PC-3 (cell line): ENCODE measurements at regions not wholly inside any gene's neighbourhood (a gene's known extent, or its start where the extent isn't known, plus 50 kb on each side); places are given as distances from the start of the nearest gene placed in this dataset.

Source experiments
- ATAC-seq: fragments of 200-7000 bp; cut with Tn5 transposase; 2 replicates; pipeline ENCODE4 v1.9.1; 2020; ENCODE audit warnings: mild to moderate bottlenecking, moderate library complexity
- BruUV-seq: library from RNA; stranded (reverse); fragments of 400-500 nt; replicated peaks from 2 replicates; lab custom pipeline; 2021; lab: Mats Ljungman, UMichigan
- CTCF ChIA-PET: fragments of 300-600 bp; sonication (Branson Sonifier 250); formaldehyde crosslinking; loops from one replicate; lab custom pipeline; 2022; ENCODE audit warnings: antibody characterized with exemption; lab: Charles Lee
- POLR2A ChIA-PET: fragments of 300-600 bp; sonication (Branson Sonifier 250); formaldehyde crosslinking; loops from one replicate; lab custom pipeline; 2022; ENCODE audit warnings: antibody characterized with exemption; ENCODE audit not compliant: unreplicated experiment; lab: Charles Lee
- DNase-seq: peaks from one replicate; pipeline ENCODE4 v3.0.0-alpha.2; 2015
- H2AFZ ChIP-seq: fragments of 300-600 bp; sonication (generic); 2 replicates; pipeline ENCODE4 v1.6.0; 2016; ENCODE audit warnings: antibody characterized with exemption, low read length
- H3F3A ChIP-seq: fragments of 300-600 bp; sonication (generic); one replicate; pipeline ENCODE4 v1.6.0; 2017; ENCODE audit warnings: antibody characterized with exemption, low read length, control low read depth, mild to moderate bottlenecking; ENCODE audit not compliant: unreplicated experiment
- H3K27ac ChIP-seq: fragments of 300-600 bp; sonication (generic); 2 replicates; pipeline ENCODE4 v1.5.1; 2016; ENCODE audit warnings: mild to moderate bottlenecking, low read length
- H3K27me3 ChIP-seq: fragments of 300-600 bp; sonication (generic); 2 replicates; pipeline ENCODE4 v1.6.1; 2016; ENCODE audit warnings: low read length, mixed read lengths
- H3K36me3 ChIP-seq: fragments of 300-600 bp; sonication (generic); 2 replicates; pipeline ENCODE4 v1.6.1; 2016; ENCODE audit warnings: low read depth, mixed run types, low read length, mixed read lengths
- H3K4me1 ChIP-seq: fragments of 300-600 bp; sonication (generic); 2 replicates; pipeline ENCODE4 v1.5.1; 2016; ENCODE audit warnings: low read length; ENCODE audit not compliant: insufficient read depth
- H3K4me2 ChIP-seq: fragments of 300-600 bp; sonication (generic); 2 replicates; pipeline ENCODE4 v1.6.0; 2016; ENCODE audit warnings: low read length
- H3K4me3 ChIP-seq: fragments of 300-600 bp; sonication (generic); 2 replicates; pipeline ENCODE4 v1.5.1; 2016; ENCODE audit warnings: mild to moderate bottlenecking, low read length, mixed read lengths
- H3K79me2 ChIP-seq: fragments of 300-600 bp; sonication (generic); 2 replicates; pipeline ENCODE4 v1.6.1; 2017; ENCODE audit warnings: low read length, mixed read lengths
- H3K9ac ChIP-seq: fragments of 300-600 bp; sonication (generic); 2 replicates; pipeline ENCODE4 v1.6.0; 2016; ENCODE audit warnings: mild to moderate bottlenecking, low read length
- H3K9me2 ChIP-seq: fragments of 300-600 bp; sonication (generic); replicated peaks from 2 replicates; pipeline ENCODE4 v1.6.1; 2016; ENCODE audit warnings: mixed run types, low read length, mixed read lengths
- H3K9me3 ChIP-seq: fragments of 300-600 bp; sonication (generic); 2 replicates; pipeline ENCODE4 v1.6.1; 2016; ENCODE audit warnings: low read length, mixed read lengths
- H4K20me1 ChIP-seq: fragments of 300-600 bp; sonication (generic); 2 replicates; pipeline ENCODE4 v1.6.1; 2016; ENCODE audit warnings: low read length, mixed read lengths
- EZH2 ChIP-seq: fragments of 300-600 bp; sonication (generic); IDR thresholded peaks from one replicate; pipeline ENCODE4 v1.6.1; 2017; ENCODE audit warnings: antibody characterized with exemption, mild to moderate bottlenecking, low read length; ENCODE audit not compliant: unreplicated experiment
- EZH2phosphoT487 ChIP-seq: fragments of 300-600 bp; sonication (generic); IDR thresholded peaks from 2 replicates; pipeline ENCODE4 v1.6.1; 2018; ENCODE audit warnings: mild to moderate bottlenecking, antibody characterized with exemption, low read length, borderline replicate concordance
- intact Hi-C: fragments of 100-400 bp; cut with micrococcal nuclease; formaldehyde crosslinking; loops from 2 replicates; pipeline ENCODE4 v1.9.0; 2023
- TF ChIP-seq, protein P1 (sequence below): fragments of 300-600 bp; sonication (generic); conservative IDR thresholded peaks from 2 replicates; pipeline ENCODE4 v1.5.1; 2017; ENCODE audit warnings: antibody characterized with exemption, low read depth, mild to moderate bottlenecking, low read length

DNA sequence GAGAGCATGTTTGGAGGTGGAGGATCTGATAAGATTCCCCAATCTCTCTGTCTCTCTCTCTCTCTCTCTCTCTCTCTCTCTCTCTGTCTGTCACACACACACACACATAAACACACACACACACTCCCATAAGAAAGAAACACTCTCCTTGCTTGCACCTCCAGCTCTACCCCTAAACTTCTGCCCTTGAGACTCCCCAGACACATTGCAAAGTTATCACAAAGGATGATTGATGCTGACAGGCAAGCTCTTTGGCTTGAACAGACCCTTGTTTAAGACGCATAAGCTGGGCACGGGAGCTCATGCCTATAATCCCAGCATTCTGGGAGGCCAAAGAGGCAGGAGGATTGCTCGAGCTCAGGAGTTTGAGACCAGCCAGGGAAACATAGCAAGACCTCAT is 78.2 kb downstream of the NAV1 start:
- no peaks in the 10 kb centered on the region for H3F3A ChIP-seq
- DNase-seq (no peak), ATAC-seq (no peak)
- H3K4me2 ChIP-seq: no peak overlapping the region
- no peak for TF ChIP-seq EZH2
- TF ChIP-seq, protein P1, sequence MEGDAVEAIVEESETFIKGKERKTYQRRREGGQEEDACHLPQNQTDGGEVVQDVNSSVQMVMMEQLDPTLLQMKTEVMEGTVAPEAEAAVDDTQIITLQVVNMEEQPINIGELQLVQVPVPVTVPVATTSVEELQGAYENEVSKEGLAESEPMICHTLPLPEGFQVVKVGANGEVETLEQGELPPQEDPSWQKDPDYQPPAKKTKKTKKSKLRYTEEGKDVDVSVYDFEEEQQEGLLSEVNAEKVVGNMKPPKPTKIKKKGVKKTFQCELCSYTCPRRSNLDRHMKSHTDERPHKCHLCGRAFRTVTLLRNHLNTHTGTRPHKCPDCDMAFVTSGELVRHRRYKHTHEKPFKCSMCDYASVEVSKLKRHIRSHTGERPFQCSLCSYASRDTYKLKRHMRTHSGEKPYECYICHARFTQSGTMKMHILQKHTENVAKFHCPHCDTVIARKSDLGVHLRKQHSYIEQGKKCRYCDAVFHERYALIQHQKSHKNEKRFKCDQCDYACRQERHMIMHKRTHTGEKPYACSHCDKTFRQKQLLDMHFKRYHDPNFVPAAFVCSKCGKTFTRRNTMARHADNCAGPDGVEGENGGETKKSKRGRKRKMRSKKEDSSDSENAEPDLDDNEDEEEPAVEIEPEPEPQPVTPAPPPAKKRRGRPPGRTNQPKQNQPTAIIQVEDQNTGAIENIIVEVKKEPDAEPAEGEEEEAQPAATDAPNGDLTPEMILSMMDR: no peak
- TF ChIP-seq EZH2phosphoT487: no peak
- BruUV-seq: no TSS peak
- no peaks in the 10 kb centered on the region for H3K9me3 ChIP-seq
- H4K20me1 ChIP-seq: no peaks in the 10 kb centered on the region
- H3K9me2 ChIP-seq: no peaks in the 10 kb centered on the region
- H3K27ac ChIP-seq: no peak overlapping the region
- no peaks in the 10 kb centered on the region for H3K36me3 ChIP-seq
- H3K4me1 ChIP-seq: no peaks in the 10 kb centered on the region
- no peaks in the 10 kb centered on the region for H3K27me3 ChIP-seq
- ChIA-PET POLR2A (no interaction called here), CTCF (no interaction called here)
- intact Hi-C loops: no loop called here
- no peak overlapping the region for H2AFZ ChIP-seq
- no peak overlapping the region for H3K4me3 ChIP-seq
- H3K79me2 ChIP-seq: no peaks in the 10 kb centered on the region
- no peak overlapping the region for H3K9ac ChIP-seq

DNA sequence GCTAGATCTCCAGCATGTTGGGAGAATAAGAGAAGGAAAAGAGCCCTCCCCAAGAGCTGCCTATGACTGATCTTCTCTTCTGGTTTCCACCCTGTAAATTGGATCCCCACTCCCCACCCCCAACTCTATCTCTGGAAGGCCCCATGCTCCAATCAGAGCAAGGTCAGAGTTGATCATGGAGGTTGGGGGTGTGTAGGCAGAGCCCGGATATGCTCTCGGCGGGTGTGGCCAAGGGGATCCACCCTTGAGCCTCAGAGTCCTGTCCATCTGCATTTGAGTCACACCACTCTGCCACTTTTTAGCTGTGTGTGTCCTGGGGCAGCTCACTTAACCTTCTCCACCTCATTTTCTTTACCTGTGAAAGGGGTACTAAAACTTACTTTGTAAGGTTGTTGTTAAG is 79.5 kb downstream of the NAV1 start:
- Histone ChIP-seq H3K9me2 (no peaks in the 10 kb centered on the region), H3K36me3 (no peaks in the 10 kb centered on the region), H3K4me3 (no peak overlapping the region), H3K9ac (no peak overlapping the region), H3K27me3 (no peaks in the 10 kb centered on the region), H3K79me2 (no peaks in the 10 kb centered on the region), H2AFZ (no peak overlapping the region), H3K9me3 (no peaks in the 10 kb centered on the region), H3F3A (no peaks in the 10 kb centered on the region), H3K4me2 (no peak overlapping the region), H4K20me1 (no peaks in the 10 kb centered on the region), H3K4me1 (no peaks in the 10 kb centered on the region), H3K27ac (no peak overlapping the region)
- ChIA-PET CTCF (no interaction called here), POLR2A (no interaction called here)
- BruUV-seq: no TSS peak
- intact Hi-C loops: no loop called here
- no peak for DNase-seq
- TF ChIP-seq EZH2 (no peak), EZH2phosphoT487 (no peak)
- TF ChIP-seq, protein P1: no peak
- ATAC-seq: no peak

DNA sequence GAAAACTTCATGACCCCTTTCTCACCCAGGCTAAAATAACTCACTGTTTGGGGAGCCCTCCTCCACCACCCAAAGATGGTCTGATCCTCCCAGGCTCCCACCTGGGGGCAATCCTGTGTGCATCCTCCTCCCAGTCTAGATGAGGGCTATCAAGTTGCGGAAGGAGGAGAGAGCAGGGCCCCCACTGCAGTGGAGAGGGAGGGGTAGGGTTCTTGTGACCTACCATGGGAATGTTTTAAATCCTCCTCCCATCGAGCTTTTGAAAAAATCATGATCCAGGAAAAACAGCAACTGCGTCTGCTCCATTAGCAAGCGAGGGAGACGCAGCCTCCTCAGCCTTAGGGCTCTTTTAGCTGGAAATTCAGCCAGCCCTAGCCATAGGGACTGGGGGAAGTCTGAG is 80.0 kb downstream of the NAV1 start:
- no peaks in the 10 kb centered on the region for H3K27me3 ChIP-seq
- H3K36me3 ChIP-seq: no peaks in the 10 kb centered on the region
- ATAC-seq: no peak
- H3F3A ChIP-seq: no peaks in the 10 kb centered on the region
- no peak overlapping the region for H3K27ac ChIP-seq
- no peaks in the 10 kb centered on the region for H3K9me3 ChIP-seq
- ChIA-PET POLR2A (no interaction called here), CTCF (no interaction called here)
- intact Hi-C loops: no loop called here
- H3K9me2 ChIP-seq: no peaks in the 10 kb centered on the region
- TF ChIP-seq EZH2 (no peak), EZH2phosphoT487 (no peak)
- TF ChIP-seq, protein P1: no peak
- no peak overlapping the region for H2AFZ ChIP-seq
- H4K20me1 ChIP-seq: no peaks in the 10 kb centered on the region
- no peaks in the 10 kb centered on the region for H3K4me1 ChIP-seq
- no TSS peak for BruUV-seq
- H3K9ac ChIP-seq: no peak overlapping the region
- no peak for DNase-seq
- no peaks in the 10 kb centered on the region for H3K79me2 ChIP-seq
- no peak overlapping the region for H3K4me3 ChIP-seq
- no peak overlapping the region for H3K4me2 ChIP-seq
